ENCODE measurements at regions not wholly inside any gene's neighbourhood (a gene's known extent, or its start where the extent isn't known, plus 50 kb on each side); places are given as distances from the start of the nearest gene placed in this dataset.

- TF ChIP-seq MAX (IDR thresholded peaks at IDR 0.05) (no peak), SIN3A (IDR thresholded peaks at IDR 0.05; ENCODE audit: low read depth) (no peak), EZH2phosphoT487 (IDR thresholded peaks at IDR 0.05; ENCODE audit: borderline replicate concordance) (no peak)
Measured at GRCh38 chr2:11077411-11077810, 77.9 kb upstream of the SLC66A3 start (continued).

DNA sequence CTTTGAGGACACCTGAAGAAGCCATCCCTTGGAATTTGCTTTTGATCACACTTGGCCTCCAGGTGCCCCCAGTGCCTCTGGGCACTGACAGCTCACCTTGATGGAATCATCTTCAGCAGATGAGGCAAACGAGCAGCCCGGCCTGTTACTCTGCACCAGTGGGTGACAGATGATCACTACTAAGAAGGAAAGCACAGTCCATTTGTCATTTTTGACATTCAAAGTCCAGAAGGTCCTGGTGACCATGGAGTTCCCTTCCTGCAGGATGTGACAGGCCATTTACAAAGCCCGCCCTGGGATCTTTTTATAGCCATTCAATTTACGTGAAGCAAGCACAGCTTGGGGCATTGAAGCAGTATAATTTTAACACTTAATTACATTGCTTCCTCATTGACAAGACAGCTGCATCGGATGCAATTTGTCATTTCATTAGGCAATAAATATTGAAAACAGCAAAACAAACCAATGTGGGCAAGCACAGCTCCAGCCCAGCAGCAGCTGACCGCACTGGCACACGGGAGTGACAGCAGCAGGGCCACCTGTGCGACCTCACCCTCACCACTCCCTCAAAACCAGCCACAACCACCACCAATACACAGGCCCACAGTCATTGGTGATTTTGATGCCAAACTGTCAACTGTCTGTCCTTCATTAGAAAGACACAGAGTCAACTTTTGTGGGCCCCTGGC is 76.0 kb upstream of the SLC66A3 start:
- H3K9me3 ChIP-seq (ENCODE audit: control insufficient read depth in 1 of 2, insufficient read depth in 1 of 2, low read depth in 1 of 2, low read length in 2 of 2), result no peaks in the 10 kb centered on the region
- POLR2A ChIA-PET, result interaction anchor here (1.0 kb wide), 1 partner anchor 16 kb away, joined by 3 read pairs; no protein-coding TSS in a partner anchor
- H3K4me3 ChIP-seq (replicated peaks in 1 of 2; ENCODE audit: low read depth in 1 of 2, low read length in 2 of 2), result no peak overlapping the region
- H4K20me1 ChIP-seq (ENCODE audit: insufficient read depth), result no peaks in the 10 kb centered on the region
- H3K79me2 ChIP-seq (ENCODE audit: insufficient read depth, low read length), result no peaks in the 10 kb centered on the region
- CTCF ChIA-PET, result no interaction called here
- H3K4me1 ChIP-seq (ENCODE audit: control insufficient read depth in 1 of 2, insufficient read depth in 2 of 2, low read length in 2 of 2), result peaks cover 0 to 7% of the 10 kb centered on the region in 2 experiments; a peak in 1 of 4 replicates
- H3K27ac ChIP-seq (ENCODE audit: low read depth, low read length), result no peak overlapping the region
- TF ChIP-seq SP1 (IDR thresholded peaks at IDR 0.05; ENCODE audit: low read depth), result no peak
- H3K9ac ChIP-seq (ENCODE audit: low read length), result no peak overlapping the region
- no peak for ATAC-seq
- RAD21 ChIA-PET (ENCODE audit: low non-redundant PET in 1 of 2, low total read pairs in 2 of 2, uncharacterized antibody in 2 of 2, unreplicated experiment in 2 of 2), result no interaction called here
- no peak overlapping the region for H3K4me2 ChIP-seq (ENCODE audit: low read length)
- H3K36me3 ChIP-seq (ENCODE audit: control insufficient read depth in 1 of 2, insufficient read depth in 2 of 2, low read length in 2 of 2), result no peaks in the 10 kb centered on the region
- DNase-seq (ENCODE audit: low read depth, low spot score), result no peak
- no peaks in the 10 kb centered on the region for H3K9me2 ChIP-seq (ENCODE audit: insufficient read depth)
- intact Hi-C loops (cut with micrococcal nuclease), result no loop called here
- no peaks in the 10 kb centered on the region for H3K27me3 ChIP-seq (ENCODE audit: insufficient read depth, low read length)
- BruUV-seq (replicated peaks), result no TSS peak
- H2AFZ ChIP-seq (ENCODE audit: low read depth, low read length, poor library complexity, severe bottlenecking), result no peak overlapping the region

DNA sequence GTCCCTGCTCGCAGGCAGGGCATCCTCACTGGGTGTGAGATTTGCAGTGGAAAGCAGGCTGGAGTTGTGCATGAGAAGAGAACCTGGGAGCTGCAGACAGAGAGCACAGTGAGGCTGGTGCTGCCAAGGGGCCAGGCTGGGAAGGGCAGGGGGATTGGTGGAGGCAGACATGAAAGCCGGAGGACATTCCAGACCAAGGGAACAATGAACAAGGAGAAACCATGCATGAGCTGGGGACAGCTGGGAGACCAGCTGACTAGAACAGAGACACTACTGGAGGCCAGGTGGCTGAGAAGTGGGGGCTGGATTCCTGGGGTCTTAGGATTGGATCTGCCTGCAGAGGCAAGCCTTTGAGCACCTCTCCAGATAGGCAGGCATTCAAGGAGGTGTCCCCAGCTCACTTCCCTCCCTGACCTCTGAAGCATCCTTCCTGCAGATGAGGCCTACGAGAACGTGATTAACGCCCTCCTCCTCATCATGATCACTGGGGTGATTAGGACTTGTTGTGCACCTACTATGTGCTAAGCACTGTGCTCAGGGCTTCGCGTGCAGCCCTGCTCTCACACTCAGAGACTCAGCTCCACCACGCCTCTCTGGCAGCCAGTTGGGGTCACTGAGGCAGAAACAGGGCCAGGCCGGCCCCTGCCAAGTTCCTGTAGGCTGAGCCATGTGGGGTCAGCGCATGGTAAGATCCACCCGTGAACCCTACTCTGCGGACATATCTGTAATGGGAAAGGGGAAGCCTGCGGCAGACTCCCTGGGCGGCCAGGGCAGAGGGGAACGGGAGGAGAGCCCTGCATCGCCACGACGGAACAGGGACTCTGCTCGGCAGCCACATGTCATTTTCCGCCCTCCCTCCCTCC is 74.8 kb upstream of the SLC66A3 start:
- POLR2A ChIA-PET, result interaction anchor here (1.0 kb wide), 1 partner anchor 15 kb away, joined by 3 read pairs; no protein-coding TSS in a partner anchor
- DNase-seq (ENCODE audit: low read depth, low spot score), result no peak

More for the DNA sequence above, 74.8 kb upstream of the SLC66A3 start:
- ATAC-seq, result no peak
- H3K9me2 ChIP-seq (ENCODE audit: insufficient read depth), result no peaks in the 10 kb centered on the region
- ChIA-PET CTCF (no interaction called here), RAD21 (ENCODE audit: low non-redundant PET in 1 of 2, low total read pairs in 2 of 2, uncharacterized antibody in 2 of 2, unreplicated experiment in 2 of 2) (no interaction called here)
- no peak overlapping the region for H3K9ac ChIP-seq (ENCODE audit: low read length)
- H3K79me2 ChIP-seq (ENCODE audit: insufficient read depth, low read length), result no peaks in the 10 kb centered on the region
- no peaks in the 10 kb centered on the region for H3K9me3 ChIP-seq (ENCODE audit: control insufficient read depth in 1 of 2, insufficient read depth in 1 of 2, low read depth in 1 of 2, low read length in 2 of 2)
- no peak overlapping the region for H2AFZ ChIP-seq (ENCODE audit: low read depth, low read length, poor library complexity, severe bottlenecking)
- no peaks in the 10 kb centered on the region for H3K27me3 ChIP-seq (ENCODE audit: insufficient read depth, low read length)
- no peak for TF ChIP-seq CEBPB (IDR thresholded peaks at IDR 0.05; ENCODE audit: low read depth)
- TF ChIP-seq JUND (IDR thresholded peaks at IDR 0.05), result no peak
- no peak for TF ChIP-seq ELF1 (IDR thresholded peaks at IDR 0.05; ENCODE audit: borderline replicate concordance, low read depth)
- no peak for TF ChIP-seq EZH2 (IDR thresholded peaks at IDR 0.05)
- TF ChIP-seq REST (IDR thresholded peaks at IDR 0.05; ENCODE audit: low read depth), result no peak
- no peak for TF ChIP-seq RAD21 (IDR thresholded peaks at IDR 0.05; ENCODE audit: low read depth)
- TF ChIP-seq POLR2AphosphoS5 (IDR thresholded peaks at IDR 0.05; ENCODE audit: low read depth, low read length), result no peak
- no peak for TF ChIP-seq POLR2A (IDR thresholded peaks at IDR 0.05; ENCODE audit: borderline replicate concordance, extremely low read depth, insufficient read depth, insufficient read length)
- TF ChIP-seq TCF7L2 (IDR thresholded peaks at IDR 0.05; ENCODE audit: borderline replicate concordance, extremely low read depth, insufficient read depth, insufficient read length), result no peak
- intact Hi-C loops (cut with micrococcal nuclease), result no loop called here
- H3K4me2 ChIP-seq (ENCODE audit: low read length), result no peak overlapping the region
- no peaks in the 10 kb centered on the region for H3K36me3 ChIP-seq (ENCODE audit: control insufficient read depth in 1 of 2, insufficient read depth in 2 of 2, low read length in 2 of 2)
- H4K20me1 ChIP-seq (ENCODE audit: insufficient read depth), result no peaks in the 10 kb centered on the region
- BruUV-seq (replicated peaks), result no TSS peak
- H3K4me1 ChIP-seq (ENCODE audit: control insufficient read depth in 1 of 2, insufficient read depth in 2 of 2, low read length in 2 of 2), result peaks cover 0 to 7% of the 10 kb centered on the region in 2 experiments; a peak in 1 of 4 replicates
- no peak overlapping the region for H3K4me3 ChIP-seq (replicated peaks in 1 of 2; ENCODE audit: low read depth in 1 of 2, low read length in 2 of 2)
- H3K27ac ChIP-seq (ENCODE audit: low read depth, low read length), result no peak overlapping the region
